SU-DHL-6 (cell line): ENCODE measurements at regions not wholly inside any gene's neighbourhood (a gene's known extent, or its start where the extent isn't known, plus 50 kb on each side); places are given as distances from the start of the nearest gene placed in this dataset.

Experiments
- CTCF ChIP-seq: fragments of 200-600 bp; sonication (generic); IDR thresholded peaks from one replicate; pipeline ENCODE4 v1.5.1; 2017; ENCODE audit warnings: antibody characterized with exemption, mild to moderate bottlenecking, low read length, moderate library complexity; ENCODE audit not compliant: insufficient read depth, poor library complexity, severe bottlenecking
- EZH2phosphoT487 ChIP-seq: fragments of 200-600 bp; sonication (generic), shearing (Covaris generic); conservative IDR thresholded peaks from 2 replicates; pipeline ENCODE4 v1.6.1; 2018; ENCODE audit warnings: mild to moderate bottlenecking, antibody characterized with exemption, low read length, moderate library complexity, mixed read lengths

DNA sequence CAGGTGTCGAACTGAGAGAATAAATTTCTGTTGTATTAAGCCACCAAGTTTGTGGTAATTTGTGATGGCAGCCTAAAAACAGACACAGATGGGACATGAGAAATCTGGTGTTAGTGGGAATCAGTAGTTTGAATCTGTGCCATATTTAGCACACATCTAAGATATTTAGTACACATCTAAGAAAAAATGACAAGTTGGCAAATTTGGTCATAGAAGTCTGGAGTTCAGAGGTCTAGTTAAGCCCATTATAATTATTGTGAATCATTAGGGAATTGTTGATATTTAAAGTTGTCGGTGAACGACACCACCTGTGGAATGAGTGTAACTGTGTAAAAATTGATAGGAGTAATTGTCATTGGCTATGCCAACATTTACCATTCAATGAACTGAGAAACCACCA, 1138.8 kb upstream of the TMEFF2 start:
- TF ChIP-seq CTCF (no peak), EZH2phosphoT487 (no peak)
